ENCODE measurements at regions not wholly inside any gene's neighbourhood (a gene's known extent, or its start where the extent isn't known, plus 50 kb on each side); places are given as distances from the start of the nearest gene placed in this dataset.

GRCh38 chr2:177314722-177315264, 50.3 kb upstream of the NFE2L2 start:
- no peak for DNase-seq (ENCODE audit: low read depth, low spot score)

GRCh38 chr2:177315364-177315763, 50.8 kb upstream of the NFE2L2 start:
- no peak for DNase-seq (ENCODE audit: low read depth, low spot score)

DNA sequence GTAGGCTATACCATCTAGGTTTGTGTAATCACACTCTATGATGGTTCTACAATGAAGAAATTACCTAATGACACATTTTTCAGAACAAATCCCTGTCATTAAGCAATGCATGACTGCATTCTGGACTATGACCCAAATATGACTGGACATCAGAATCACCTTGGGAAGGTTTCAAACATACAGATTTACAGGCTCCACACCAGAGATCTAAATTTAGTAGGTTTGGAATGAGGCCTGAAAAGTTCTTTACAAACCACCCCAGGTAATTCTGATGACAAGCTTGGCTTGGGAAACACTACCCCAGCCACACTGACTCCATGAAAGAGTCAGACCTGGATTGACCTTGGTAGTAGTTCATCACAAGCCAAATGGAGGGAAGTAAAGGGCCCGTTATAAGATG, 52.2 kb upstream of the NFE2L2 start:
- no peak for DNase-seq (ENCODE audit: low read depth, low spot score)

DNA sequence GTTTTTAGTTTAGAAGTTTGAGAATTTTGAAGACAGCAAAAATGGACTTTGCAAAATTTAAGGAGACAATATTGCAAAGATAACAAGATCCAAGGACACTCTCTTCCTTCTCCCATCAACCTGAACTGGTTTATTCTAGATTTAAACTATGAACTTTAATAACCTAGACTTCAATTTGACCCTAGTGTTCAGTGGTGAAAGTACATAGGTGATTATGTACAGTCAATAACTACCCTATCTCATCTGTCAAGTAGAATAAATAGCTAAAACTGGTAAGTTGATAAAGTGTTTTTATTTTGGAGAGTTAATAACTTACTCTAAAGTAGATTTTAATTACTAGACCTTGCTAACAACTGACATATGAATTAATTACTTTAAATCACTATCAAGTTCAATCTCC, 52.9 kb upstream of the NFE2L2 start:
- DNase-seq (ENCODE audit: low read depth, low spot score), result no peak

GRCh38 chr2:177317857-177318256, 53.3 kb upstream of the NFE2L2 start:
- DNase-seq (ENCODE audit: low read depth, low spot score), result no peak

DNA sequence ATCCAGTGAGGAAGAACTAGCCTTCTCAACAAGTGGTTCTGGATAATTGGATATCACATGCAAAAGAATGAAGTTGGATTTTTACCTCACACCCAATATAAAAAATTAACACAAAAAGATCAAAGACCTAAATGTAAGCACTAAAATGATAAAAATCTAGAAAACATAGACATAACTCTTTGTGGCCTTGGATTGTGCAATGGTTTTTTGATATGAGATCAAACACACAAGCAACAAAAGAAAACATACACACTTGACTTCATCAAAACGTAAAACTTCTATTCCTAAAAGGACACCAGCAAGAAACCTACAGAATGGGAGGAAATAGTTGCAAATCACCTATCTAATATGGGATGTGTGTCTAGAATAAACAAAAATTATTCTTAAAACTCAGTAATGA, 54.1 kb upstream of the NFE2L2 start:
- no peak for DNase-seq (ENCODE audit: low read depth, low spot score)

DNA sequence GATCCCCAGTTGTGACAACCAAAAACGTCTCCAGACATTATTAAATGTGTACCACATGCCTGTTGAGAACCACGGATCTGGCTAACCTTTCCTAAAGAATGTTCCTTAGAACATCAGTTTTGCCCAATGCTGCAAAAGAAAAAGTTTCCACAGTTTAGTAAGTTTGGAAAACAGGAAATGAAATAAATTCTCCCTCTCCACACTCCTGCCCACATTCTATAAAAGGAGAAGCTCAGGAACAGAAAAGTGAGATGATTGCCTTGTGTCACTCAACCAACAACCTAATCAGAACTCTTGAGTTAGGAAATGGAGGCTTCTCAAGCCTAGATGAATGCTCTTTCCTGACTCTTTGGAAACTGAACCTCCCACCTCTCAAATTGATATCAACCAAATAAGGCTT, 56.1 kb upstream of the NFE2L2 start:
- no peak for DNase-seq (ENCODE audit: low read depth, low spot score)

DNA sequence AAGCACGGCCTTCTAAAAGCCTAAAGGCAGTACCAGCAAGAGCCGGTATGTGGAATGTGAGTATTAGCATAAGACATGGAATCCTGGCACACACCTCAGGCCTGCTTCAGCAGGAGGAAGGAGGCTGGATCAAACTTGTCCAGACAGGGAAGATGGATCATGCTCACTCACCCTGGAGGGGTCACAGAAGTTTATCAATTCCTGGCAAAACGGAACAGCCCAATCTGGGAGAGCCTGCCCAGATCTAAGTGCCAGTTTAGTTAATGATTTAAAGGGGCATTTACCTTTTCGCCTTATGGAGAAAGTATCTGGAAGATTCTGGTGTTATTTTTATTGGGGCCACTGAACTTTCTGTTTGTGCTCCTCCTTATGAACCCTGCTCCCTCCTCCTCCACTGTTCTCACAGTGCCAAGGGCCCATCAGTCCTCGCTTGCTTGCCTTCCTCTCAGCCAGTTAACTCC, 58.3 kb upstream of the NFE2L2 start:
- DNase-seq (ENCODE audit: low read depth, low spot score), result peak; percentile 64

DNA sequence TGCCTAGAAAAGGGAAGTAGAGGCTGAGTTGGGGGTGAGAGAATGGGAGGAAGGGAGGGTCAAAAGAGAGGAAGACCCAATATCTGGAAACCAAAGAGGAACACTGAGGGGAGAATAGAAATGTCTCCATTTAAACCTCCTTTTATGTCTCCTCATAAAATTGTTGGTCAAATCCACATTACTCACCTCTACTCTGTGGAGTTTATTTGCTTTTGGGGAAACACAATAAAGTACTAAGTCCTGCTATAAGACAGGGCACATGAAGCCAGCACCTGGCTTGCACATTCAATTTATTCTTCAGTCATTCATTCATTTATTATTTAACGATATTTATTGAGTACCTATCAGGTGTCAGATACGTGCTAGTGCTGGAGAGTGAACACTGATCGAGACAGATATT, 60.3 kb upstream of the NFE2L2 start:
- no peak for DNase-seq (ENCODE audit: low read depth, low spot score)

GRCh38 chr2:177325554-177325953, 61.0 kb upstream of the NFE2L2 start:
- DNase-seq (ENCODE audit: low read depth, low spot score), result no peak

DNA sequence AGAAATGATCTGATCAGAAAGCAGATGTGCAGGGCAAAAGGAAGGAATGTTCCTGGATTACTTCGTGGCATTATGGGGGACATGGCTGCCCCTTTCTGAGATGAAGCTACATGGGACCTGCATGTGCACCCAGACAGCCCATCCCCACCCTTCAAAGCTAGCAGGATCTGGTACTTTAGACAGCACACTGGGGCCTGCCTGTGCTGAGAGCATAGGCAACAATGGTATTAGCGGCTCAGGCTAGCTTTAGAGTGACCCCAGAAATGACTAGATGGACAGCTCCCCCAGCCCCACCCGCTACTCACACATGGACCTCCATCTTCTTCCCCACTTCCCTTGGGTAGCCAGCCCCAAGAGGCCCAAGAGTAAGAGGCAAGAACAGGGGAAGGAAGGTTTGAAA, 61.5 kb upstream of the NFE2L2 start:
- no peak for DNase-seq (ENCODE audit: low read depth, low spot score)

DNA sequence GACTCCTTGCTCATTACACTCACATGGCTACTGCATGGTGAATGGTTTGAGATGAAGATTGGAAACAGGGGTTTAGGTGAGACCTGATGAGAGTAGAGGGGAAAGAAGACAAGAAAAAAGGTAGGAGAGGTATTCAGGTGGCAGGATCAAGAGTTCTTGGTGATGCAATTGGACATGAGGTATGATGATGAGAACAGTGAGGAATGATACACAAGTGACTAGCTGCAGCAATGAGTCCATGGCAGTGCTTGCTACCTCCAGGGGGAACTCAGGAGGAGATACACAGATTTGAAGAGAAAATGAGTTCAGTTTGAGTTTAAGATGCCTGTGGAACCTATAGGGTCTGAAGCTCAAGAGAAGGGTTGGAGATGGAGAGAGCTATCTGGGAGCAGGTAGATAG, 62.1 kb upstream of the NFE2L2 start:
- no peak for DNase-seq (ENCODE audit: low read depth, low spot score)

- DNase-seq (ENCODE audit: low read depth, low spot score), result no peak
Measured at GRCh38 chr2:177327009-177327408, 62.5 kb upstream of the NFE2L2 start.

DNA sequence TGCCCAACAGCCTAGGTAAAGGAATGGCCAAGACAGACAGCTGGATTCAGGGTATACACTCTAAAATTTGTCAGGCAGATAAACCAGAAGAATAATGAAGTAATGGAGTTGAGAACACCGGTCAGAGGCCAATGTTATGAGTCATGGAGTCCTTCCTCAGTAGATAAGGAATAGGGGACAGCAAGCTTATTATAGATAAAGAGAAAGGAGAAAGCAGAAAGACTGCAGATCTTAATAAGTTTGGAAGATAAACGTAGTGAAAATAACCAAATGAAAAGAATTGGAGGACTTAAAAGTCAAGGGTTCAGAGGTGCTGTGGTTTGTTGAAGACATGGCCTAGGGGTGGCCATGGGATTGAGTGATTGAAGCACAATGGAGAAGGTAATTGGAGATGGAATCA, 63.5 kb upstream of the NFE2L2 start:
- DNase-seq (ENCODE audit: low read depth, low spot score), result no peak

DNA sequence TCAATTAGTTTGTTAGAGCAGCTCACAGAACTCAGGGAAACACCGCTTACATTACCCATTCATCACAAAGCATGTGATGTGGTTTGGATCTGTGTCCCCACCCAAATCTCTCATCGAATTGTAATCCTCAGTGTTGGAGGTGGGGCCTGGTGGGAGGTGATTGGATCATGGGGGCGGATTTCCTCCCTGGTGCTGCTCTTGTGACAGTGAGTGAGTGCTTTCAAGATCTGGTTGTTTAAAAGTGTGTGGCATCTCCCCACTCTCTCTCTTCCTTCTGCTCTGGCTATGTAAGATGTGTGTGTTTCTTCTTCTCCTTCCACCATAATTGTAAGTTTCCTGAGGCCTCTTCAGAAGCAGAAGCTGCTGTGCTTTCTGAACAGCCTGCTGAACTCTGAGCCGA, 63.5 kb upstream of the AGPS start:
- DNase-seq (ENCODE audit: low read depth, low spot score), result no peak

DNA sequence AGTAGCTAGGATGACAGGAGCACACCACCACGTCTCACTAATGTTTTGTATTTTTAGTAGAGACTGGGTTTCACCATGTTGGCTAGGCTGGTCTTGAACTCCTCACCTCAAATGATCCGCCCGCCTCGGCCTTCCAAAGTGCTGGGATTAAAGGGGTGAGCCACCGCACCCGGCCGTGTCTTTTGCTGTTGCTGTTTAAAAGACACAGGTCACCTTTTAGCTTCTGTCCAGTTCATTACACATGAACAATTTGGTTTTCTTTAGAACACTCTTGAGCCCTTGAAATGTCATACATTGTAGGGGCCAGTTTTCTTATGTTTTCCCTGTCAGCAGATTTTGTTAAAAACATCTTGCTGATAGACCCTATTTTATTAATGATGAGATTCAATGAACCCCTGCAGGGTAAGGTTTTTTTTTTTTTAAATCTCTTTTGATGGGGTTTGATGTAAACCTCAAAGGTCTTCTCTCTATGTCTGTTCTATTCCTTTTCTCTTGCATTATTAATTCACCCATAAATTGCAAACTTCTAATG, 61.0 kb upstream of the AGPS start:
- no peak for DNase-seq (ENCODE audit: low read depth, low spot score)

DNA sequence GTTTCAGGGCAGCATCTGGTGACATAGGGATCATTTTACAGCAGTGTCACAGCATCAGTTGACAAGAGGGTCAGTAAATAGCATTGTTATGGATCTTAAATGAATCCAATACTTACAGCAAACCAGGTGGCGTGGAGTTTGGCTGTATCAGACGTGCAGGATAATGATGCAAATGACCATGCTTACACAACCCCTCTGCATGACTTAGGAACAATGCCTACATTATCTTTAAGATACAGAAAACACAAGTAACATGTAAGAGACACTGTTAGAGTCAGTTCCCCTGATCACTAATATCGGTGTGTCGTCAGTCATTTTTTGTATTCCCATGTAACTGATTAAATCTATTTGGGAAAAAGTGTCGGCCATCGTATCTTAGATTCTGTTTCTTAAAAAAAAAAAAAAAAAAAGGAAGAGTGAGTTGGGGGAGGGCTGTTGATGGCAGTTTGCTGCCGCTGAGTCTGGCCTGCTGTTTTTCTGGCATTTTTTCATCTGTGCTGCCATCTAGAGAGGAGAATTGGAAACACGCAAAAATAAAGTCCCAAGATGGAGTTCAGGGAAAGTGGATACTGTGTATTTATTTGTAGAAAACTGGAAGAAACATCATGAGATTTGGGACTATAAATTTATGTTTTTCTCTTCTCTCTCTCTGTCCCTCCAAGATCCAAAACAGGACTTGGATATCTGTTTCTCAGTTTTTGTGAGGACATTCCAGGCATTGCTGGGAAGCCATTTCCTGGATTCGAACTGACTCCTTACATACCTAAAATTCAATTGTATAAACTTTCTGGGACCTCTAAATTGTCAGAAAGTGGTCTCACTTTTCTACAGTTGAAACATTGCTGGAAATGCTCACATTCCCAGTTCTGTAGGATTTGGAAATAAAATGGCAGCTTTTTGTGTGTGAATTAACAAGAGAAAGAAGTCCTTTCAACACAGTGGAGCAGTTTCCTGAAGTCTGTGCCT, 60.3 kb upstream of the AGPS start:
- DNase-seq (ENCODE audit: low read depth, low spot score), result peak; percentile 76

DNA sequence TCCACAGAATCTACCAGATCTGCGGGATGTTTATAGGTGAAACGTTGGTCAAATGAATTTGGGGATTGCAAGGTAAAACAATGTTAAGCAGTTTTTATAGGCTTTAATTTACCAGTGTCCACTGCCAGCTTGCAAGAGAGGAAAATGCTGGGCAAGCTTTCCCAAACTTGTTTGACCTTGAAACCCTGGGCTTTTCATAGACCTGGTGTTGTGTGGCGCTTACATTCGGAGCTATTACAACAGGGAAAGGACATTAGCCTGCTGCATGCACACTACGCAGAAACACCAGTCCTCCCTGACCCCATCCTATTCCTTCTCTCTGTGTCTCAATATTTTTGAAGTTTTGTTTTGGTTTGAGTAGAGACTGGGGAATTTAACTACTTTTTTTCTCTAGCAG, 59.6 kb upstream of the AGPS start:
- no peak for DNase-seq (ENCODE audit: low read depth, low spot score)

- DNase-seq (ENCODE audit: low read depth, low spot score), result peak; percentile 32
Measured at GRCh38 chr2:177334940-177335543, 57.5 kb upstream of the AGPS start.

GRCh38 chr2:177335917-177336450, 56.6 kb upstream of the AGPS start:
- DNase-seq (ENCODE audit: low read depth, low spot score), result no peak

DNA sequence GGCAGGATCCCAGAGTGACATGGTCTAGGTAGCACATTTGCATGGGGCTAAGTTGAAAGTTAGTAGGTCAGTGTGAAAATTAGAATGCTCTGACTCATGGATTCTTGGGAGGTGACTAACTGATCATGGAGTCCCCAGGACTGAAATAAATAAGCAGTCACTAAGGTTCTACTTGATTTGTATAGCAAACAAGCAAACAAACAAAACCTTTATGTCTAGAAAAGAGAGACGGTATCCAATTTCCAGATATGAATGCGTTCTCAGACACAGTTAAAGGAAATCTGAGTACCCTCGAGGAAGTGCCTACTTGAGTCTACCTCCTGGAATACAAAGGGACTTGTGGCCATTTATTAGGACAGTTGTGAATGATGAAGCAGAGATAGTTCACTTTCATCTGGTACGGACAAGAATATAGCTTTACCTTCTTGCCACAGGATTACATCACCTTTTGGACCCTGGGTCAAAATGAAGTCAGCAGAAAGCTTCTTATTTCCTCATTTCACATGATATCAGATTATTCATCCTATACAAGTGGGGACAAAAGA, 54.3 kb upstream of the AGPS start:
- no peak for DNase-seq (ENCODE audit: low read depth, low spot score)

GRCh38 chr2:177340158-177340557, 52.4 kb upstream of the AGPS start:
- DNase-seq (ENCODE audit: low read depth, low spot score), result no peak
